Activated naive CD4-positive, alpha-beta T cell treated with anti-CD3 and anti-CD28 coated beads, Interleukin-2, amount 50 U/mL, for 72 hours (primary cell): ENCODE measurements at regions not wholly inside any gene's neighbourhood (a gene's known extent, or its start where the extent isn't known, plus 50 kb on each side); places are given as distances from the start of the nearest gene placed in this dataset.

Experiments used
- ATAC-seq, 2 donors: fragments of 150-1000 bp; cut with Tn5 transposase; 2 replicates each; pipeline ENCODE4 v1.10.0; 2021; ENCODE audit warnings: mild to moderate bottlenecking in 2 of 2, moderate library complexity in 2 of 2
- DNase-seq, 2 donors: peaks; one replicate each; pipeline ENCODE4 v3.0.0; 2021 to 2022; ENCODE audit warnings: low spot score in 2 of 2
- H3K27ac Mint-ChIP-seq, 2 donors: one replicate each; pipeline ENCODE4 v1.8.0; 2022; ENCODE audit warnings: mild to moderate bottlenecking in 2 of 2, mixed read lengths in 2 of 2
- H3K36me3 Mint-ChIP-seq, 2 donors: one replicate each; pipeline ENCODE4 v1.8.0; 2022; ENCODE audit warnings: mixed read lengths in 2 of 2
- H3K9me3 Mint-ChIP-seq, 2 donors: one replicate each; pipeline ENCODE4 v1.8.0; 2022; ENCODE audit warnings: mixed read lengths in 2 of 2

DNA sequence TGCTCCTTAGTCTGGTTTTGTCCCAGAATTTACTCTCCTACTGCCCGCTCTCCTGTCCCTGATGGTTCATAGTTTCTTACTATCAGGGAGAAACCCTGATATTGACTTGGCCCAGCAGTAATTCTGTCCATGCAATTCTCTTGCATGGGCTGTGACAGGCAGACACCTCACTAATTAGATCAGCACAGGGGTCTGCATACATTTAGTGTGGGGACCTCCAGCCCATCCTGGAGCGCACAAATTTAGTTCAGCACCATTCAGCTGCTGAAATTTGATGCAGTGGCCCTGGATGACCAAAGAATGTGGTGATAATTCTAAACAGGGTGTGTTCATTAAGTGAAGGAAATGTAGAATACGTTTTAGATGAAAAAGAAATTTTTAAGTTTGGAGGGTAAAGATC lies 555.5 kb upstream of the TBL1XR1 start:
- H3K36me3 Mint-ChIP-seq, result no peaks in the 10 kb centered on the region
- ATAC-seq (no peak), DNase-seq (no peak)
- peaks cover 0 to 12% of the 10 kb centered on the region in 2 donors for H3K9me3 Mint-ChIP-seq
- peak overlapping the region in 1 of 2 donors; percentile 2 for H3K27ac Mint-ChIP-seq

DNA sequence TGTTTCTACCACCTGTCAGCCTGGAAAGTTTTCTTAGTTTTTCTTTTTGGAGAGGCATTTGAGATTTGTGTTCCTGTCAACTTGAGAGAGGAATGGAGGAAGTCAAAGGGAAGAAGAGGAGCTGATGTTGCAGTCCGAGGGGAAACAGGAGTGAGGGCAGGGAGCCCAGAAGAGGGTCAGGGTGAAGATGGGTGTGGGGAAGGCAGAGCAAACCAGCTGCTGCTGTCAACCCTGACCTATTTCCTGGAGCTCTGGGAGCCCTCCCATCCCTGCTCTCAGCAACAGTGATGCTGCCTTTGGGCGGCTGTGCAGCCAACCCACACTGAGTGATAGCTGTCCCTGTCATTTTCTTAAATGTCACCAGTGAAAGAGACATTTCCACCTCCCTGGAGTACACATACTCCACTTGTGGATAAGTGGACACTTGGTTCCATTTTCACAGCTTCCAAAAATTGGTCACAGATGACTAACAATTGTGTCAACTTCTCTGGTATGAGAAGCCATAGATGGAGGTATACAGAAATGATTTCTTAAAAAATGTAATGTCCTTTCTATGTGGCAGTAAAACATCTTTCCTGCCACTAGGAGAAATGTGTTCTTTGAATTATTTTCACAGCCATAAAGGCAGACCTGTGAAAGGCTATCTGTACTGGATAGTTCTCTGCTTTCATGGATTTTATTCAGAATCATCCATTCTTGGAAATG lies 556.3 kb upstream of the TBL1XR1 start:
- peak; percentile 40 to 54 for ATAC-seq
- no peak for DNase-seq
- peak overlapping the region in 1 of 2 donors; percentile 2 for H3K27ac Mint-ChIP-seq
- H3K36me3 Mint-ChIP-seq, result no peaks in the 10 kb centered on the region
- peaks cover 0 to 12% of the 10 kb centered on the region in 2 donors for H3K9me3 Mint-ChIP-seq

DNA sequence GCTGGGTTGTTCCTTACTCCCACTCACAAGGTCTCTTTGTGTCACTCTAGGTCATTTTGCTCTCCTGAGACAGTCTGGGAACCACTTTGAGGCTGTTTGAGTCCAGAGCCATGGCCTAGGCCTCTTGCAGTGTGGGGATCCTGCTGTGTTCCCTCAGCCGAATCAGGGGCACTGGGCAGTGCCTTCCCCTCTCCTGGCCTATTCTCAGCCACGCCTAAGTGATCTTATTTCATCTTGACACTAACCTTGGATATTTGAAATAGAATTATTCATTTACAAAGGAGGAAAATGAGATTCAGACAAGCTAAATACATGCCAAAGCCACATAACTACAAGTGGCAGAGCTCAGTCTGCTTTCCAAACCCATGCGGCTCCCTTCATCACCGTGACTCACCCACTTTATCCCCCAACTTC lies 557.2 kb upstream of the TBL1XR1 start:
- Mint-ChIP-seq H3K36me3 (peaks cover 0 to under 1% of the 10 kb centered on the region in 2 donors), H3K9me3 (peaks cover 0 to 12% of the 10 kb centered on the region in 2 donors), H3K27ac (no peak overlapping the region)
- DNase-seq (no peak), ATAC-seq (no peak)

DNA sequence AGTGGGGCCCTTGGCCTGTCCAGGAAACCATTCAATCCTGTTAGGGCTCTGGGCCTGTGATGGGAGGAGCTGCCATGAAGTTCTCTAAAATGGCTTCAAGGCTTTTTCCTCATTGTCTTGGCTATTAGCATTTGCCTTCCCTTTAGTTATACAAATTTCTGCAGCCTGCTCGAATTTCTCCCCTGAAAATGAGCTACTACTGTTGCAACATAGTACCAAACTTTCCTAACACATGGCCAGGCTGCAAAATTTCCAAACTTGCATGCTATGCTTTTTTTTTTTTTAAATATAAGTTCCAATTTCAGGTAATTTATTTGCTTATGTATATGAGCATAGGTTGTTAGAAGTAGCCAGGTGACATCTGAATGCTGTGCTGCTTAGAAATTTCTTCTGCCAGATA lies 560.8 kb upstream of the TBL1XR1 start:
- Mint-ChIP-seq H3K9me3 (peaks cover 6 to 19% of the 10 kb centered on the region in 2 donors), H3K36me3 (peaks cover 5 to 15% of the 10 kb centered on the region in 2 donors), H3K27ac (no peak overlapping the region)
- no peak for DNase-seq
- no peak for ATAC-seq

DNA sequence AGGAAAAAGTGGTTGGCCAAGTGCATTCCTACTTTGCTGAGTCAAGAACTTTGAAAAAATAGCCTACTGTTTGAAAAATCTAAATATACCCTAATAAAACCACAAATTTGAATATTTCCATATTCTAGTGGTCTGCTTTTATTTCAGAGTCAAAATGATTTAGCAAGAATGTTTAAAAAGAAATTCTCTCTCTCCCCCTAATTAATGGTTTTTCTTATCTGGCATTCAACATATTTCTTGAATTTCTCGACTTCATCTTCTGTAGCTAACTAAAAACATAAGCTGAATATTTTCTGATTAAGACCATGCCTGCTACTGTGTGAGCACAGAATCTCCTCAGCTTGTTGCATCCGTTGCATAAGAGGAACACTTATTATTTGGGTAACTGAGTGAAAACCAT lies 563.5 kb upstream of the TBL1XR1 start:
- no peak for ATAC-seq
- Mint-ChIP-seq H3K27ac (no peak overlapping the region), H3K36me3 (peaks cover 5 to 15% of the 10 kb centered on the region in 2 donors), H3K9me3 (peaks cover 6 to 24% of the 10 kb centered on the region in 2 donors)
- no peak for DNase-seq

DNA sequence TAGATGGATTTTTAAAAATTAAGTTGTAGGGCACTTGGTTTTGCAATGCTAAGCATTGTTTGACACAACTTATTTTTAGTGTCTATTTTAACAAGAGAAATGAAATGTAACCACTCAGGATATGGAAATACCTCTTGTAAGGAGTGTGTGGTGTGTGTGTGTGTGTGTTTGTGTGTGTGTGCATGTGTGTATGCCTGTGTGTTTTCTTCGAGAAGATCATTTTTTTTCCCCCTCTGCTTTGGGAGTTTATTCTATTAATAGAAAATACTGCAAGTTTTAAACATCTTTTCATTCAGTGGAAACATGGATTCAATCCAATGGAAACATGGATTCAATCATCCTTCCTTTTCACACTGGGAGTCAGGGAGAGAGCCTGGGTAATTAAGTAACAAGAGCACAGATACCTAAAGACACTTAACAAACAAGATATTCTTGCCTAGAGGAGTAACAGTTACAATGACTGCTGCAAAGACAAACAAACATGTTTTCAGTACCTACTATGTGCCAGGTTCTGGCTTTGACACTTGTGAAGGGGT lies 567.2 kb upstream of the TBL1XR1 start:
- Mint-ChIP-seq H3K36me3 (peaks cover 19 to 27% of the 10 kb centered on the region in 2 donors), H3K27ac (no peak overlapping the region), H3K9me3 (peaks cover 16 to 23% of the 10 kb centered on the region in 2 donors)
- DNase-seq (no peak), ATAC-seq (no peak)

DNA sequence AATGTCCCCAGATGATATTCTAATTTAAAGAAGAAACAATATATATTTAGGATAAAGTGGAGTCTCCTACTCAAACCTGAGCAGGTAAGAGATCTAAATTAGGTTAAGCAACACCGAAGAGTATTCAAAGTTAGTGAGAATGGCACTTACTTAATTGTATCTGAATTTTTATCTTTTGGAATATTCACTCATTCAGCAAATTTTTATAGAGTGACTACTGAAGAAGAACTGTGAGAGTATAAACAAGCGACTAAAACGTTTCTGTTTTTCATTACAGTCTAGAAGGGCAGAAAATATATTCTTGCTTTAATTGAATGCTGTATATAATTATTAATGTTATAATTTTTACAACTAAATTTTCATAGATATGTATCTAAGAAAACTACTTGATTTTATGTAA lies 567.7 kb upstream of the TBL1XR1 start:
- DNase-seq, result no peak
- Mint-ChIP-seq H3K27ac (no peak overlapping the region), H3K36me3 (peaks cover 22% of the 10 kb centered on the region in 2 donors), H3K9me3 (peaks cover 19 to 26% of the 10 kb centered on the region in 2 donors)
- ATAC-seq, result no peak

DNA sequence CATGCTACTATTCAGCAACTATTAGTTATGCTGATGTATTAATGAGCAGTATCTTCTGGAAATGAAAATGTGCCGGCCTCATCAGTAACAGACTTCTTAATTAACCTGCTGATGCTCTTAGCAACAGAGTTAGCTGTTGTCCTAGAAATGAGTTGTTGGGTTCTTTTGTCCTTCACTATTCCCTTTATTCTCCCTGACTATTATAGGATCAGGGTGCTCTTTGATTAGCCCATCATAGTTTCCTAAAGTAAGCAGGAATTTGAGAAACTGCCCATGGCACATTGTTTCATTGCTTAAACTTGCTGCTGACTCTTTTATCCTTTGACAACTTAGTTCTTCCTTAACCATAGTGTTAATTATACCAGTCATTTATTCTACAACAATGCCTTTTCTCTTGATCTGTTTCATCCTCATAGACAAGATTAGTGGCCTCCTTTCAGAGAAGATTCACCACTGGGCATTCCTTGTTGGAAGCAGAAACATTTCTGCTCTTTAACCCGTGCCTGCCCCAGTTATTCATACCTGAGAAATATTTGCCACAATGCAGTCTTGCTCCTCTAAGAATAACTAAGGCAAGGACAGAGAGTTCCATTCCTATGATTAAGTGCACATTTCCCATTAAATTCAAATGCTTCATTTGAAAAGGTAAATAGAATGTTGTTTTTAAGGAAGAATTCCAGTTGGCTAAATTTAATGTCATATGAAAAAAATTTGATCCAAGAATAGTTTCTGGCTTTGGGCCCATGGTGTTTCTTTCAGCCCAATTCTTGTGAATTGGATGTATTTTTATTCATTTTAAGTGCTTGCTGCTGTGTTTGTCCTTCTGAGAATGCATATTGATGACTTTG lies 573.3 kb upstream of the TBL1XR1 start:
- Mint-ChIP-seq H3K27ac (no peak overlapping the region), H3K36me3 (peaks cover 17 to 30% of the 10 kb centered on the region in 2 donors), H3K9me3 (peaks cover 15 to 54% of the 10 kb centered on the region in 2 donors)
- DNase-seq (no peak), ATAC-seq (no peak)

DNA sequence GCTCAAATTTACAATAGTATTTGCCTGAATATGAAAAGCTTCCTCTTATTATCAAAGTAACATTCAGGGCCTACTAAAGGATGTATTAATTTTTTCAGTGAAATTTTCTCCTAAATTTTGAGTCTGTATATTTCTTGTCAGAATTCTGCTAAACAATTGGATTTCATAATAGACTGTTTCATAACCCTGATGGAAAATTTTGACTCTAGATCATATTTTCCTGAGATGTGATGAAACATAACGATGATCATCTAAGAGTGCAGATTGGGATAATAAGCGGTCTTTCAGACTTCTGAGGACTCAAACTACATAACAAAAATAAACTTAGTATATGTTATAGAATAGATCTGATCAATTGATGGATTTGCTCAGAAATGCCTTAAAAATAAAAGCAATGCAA lies 574.5 kb upstream of the TBL1XR1 start:
- no peak for DNase-seq
- Mint-ChIP-seq H3K27ac (no peak overlapping the region), H3K9me3 (peaks cover 15 to 54% of the 10 kb centered on the region in 2 donors), H3K36me3 (peaks cover 17 to 30% of the 10 kb centered on the region in 2 donors)
- no peak for ATAC-seq

DNA sequence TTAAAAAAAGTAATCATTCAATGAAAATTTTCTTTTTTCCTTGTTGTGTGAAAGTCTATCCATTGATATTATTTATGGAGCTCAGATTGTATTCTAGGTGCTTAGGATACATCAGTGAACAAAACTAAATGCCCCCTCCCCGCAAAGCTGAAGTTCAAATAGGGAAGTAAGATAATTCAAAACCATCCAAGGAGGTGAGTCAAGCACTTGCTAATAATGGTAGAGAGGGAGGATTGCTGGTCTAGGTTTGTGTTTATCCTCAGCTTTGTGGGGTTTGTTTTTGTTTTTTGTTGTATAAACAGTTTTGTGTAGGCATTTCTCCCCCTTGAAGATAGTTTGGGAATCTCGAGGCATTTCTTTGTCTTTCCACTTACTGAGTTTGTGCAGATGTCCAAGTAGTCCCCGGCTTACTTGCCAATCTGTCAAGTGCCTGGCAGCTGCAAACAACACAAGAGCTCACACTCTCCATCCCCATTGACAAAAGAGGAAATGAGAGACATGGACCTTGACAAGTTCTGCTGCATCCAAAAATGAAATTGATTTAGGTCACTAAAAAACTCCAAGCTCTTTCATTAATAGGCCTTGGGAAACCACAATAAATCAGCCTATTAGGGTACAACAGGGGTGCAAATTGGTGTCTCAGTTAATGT lies 575.8 kb upstream of the TBL1XR1 start:
- DNase-seq, result no peak
- Mint-ChIP-seq H3K36me3 (peaks cover 14 to 27% of the 10 kb centered on the region in 2 donors), H3K9me3 (peaks cover 13 to 52% of the 10 kb centered on the region in 2 donors), H3K27ac (no peak overlapping the region)
- ATAC-seq, result no peak

DNA sequence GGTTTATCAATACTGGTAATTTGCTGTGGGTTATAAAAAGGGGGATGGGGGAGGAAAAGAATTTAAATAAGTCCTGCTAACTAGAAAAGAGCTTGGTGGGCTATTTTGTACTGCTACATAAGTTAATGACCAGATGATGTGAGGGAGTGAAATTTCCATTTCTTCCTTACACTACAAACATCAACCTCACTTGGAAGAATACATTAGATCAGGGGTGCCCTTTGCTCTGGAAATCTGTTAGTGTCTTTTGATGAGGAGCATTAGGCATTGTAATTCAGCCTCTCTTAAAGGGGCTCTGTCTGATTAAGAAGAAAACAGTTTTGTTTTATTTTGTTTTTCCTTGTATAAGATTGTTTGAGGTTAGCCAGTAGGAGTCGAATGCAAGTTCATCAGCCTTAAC lies 576.4 kb upstream of the TBL1XR1 start:
- Mint-ChIP-seq H3K36me3 (peaks cover 10 to 24% of the 10 kb centered on the region in 2 donors), H3K9me3 (peaks cover 11 to 50% of the 10 kb centered on the region in 2 donors), H3K27ac (no peak overlapping the region)
- no peak for ATAC-seq
- no peak for DNase-seq

DNA sequence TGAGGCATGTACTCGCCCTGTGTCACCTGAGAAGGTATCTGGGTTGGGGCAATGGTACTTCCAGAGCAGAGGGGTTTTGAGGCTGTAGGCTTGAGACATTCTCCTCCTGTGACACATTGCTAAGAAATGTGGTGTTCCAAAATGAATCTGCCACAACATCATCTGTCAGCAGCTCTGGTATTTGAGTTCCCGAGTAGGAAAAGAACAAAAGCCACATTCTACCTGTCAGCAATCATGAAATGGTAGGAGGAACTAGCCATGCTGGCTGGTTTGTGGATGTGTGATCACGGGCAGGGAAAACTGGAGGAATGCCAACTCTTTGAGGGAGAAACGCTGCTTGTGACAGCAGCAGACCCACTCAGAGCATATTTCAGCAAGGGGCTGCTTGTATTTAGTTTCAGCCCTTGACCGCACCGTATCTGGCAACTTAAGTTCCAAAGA lies 579.4 kb upstream of the TBL1XR1 start:
- peaks cover 0 to 12% of the 10 kb centered on the region in 2 donors for H3K36me3 Mint-ChIP-seq
- H3K27ac Mint-ChIP-seq, result no peak overlapping the region

DNA sequence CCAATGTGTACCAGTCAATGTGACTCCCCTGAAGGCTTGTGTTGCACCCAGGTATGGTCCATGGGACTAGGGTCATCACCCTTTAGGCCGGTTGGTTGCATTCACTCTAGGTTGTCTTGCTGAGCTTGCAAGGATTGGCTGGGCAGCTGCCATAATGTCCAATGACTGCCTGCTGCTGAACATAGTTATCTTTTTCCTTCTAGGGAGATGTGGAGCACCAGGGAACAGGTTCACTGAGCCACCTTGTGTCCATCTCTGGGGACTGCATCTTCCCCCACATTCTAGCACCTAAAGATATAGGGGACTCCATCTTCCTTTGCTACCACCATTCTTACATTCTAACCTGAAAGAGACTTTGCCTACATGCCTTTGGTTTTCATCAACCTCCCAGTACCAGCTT lies 580.4 kb upstream of the TBL1XR1 start:
- Mint-ChIP-seq H3K36me3 (peaks cover 0 to 2% of the 10 kb centered on the region in 2 donors), H3K27ac (no peak overlapping the region), H3K9me3 (peaks cover 0 to 21% of the 10 kb centered on the region in 2 donors)
- peak; percentile 61 to 63 for ATAC-seq
- DNase-seq, result peak in 1 of 2 donors; percentile 22

More for the DNA sequence above, 579.4 kb upstream of the TBL1XR1 start:
- no peak for DNase-seq
- no peak for ATAC-seq
- peaks cover 2 to 30% of the 10 kb centered on the region in 2 donors for H3K9me3 Mint-ChIP-seq

DNA sequence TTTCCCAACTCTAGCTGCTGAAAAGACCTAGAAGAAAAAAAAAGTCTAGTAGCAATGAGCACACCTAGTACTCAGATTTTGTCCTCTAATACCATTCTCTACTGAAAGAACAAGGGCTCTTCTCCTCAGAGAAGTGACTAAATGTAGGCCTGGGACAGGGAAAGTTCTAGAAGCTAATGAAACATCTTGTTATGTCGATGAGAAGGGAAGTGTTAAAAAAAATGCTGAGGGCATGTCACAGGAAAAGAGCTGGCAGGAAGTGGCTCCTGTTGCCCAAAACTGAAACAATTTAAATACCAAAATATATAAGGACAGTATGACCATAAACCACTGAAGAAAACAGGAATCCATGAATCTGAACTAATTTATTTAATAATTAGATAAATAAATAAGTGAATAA lies 581.4 kb upstream of the TBL1XR1 start:
- H3K36me3 Mint-ChIP-seq, result peaks cover 0 to 4% of the 10 kb centered on the region in 2 donors
- H3K9me3 Mint-ChIP-seq, result peaks cover 0 to 11% of the 10 kb centered on the region in 2 donors
- no peak overlapping the region for H3K27ac Mint-ChIP-seq
- ATAC-seq (no peak), DNase-seq (no peak)

DNA sequence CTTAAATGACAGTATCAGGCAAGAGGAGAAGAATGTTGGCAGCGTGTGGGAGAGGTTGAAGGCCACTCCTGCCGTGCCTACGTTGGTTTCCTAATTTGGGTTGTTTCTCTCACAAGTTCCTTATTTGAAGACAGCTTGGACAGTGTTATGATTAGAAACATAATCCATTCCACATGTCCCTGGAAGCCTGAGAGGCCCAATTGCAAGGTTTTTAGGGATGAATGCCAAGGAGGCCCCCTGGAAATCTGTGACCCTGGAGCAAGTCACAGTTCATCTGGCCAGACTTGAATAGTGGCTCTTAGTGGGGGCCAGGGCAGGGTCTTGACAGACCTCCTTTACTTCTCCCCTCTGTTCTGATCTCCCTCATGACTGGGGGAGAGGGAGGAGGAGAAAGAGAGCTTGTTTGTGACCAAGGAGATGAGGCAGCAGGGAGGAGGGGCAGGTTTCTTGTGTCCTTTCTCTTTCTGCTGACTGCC lies 584.4 kb upstream of the TBL1XR1 start:
- Mint-ChIP-seq H3K27ac (no peak overlapping the region), H3K9me3 (peaks cover 0 to 5% of the 10 kb centered on the region in 2 donors), H3K36me3 (peaks cover 0 to 18% of the 10 kb centered on the region in 2 donors)
- DNase-seq (no peak), ATAC-seq (no peak)

DNA sequence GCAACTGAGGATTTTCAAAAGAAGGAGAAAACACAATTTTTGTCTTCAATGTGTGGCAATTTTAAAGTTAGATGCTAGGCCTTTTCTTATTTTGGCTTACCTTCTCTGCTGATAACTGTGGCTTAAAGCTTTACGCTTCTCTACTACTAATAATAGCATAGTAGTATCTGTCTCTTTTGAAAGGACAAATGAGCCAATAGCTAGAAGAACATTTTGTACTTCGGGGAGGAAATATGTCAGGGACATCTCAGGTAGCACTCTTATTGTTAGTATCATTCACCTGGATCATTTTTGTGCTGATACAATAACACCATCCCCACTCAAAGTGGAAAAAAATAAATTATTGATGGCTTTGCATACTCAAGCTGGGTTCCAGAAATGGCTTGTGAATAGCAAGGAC lies 586.1 kb upstream of the TBL1XR1 start:
- Mint-ChIP-seq H3K27ac (no peak overlapping the region), H3K36me3 (peaks cover 0 to 22% of the 10 kb centered on the region in 2 donors), H3K9me3 (peaks cover 0 to 5% of the 10 kb centered on the region in 2 donors)
- no peak for ATAC-seq
- DNase-seq, result no peak
